Upper lobe of left lung (tissue), 6 donors: ENCODE measurements at regions not wholly inside any gene's neighbourhood (a gene's known extent, or its start where the extent isn't known, plus 50 kb on each side); places are given as distances from the start of the nearest gene placed in this dataset.

Experiments used
- ATAC-seq, 2 donors: fragments of 200-7000 bp; cut with Tn5 transposase; one replicate each; pipeline ENCODE4 v1.9.1; 2022; ENCODE audit warnings: mild to moderate bottlenecking in 2 of 2, moderate library complexity in 2 of 2; ENCODE audit not compliant: low FRiP score in 2 of 2
- DNase-seq, 2 donors: peaks; one replicate each; pipeline ENCODE4 v3.0.0-alpha.2; 2019 to 2020
- H3K27ac ChIP-seq, 4 donors: fragments of 200-600 bp; sonication (generic); one replicate each; pipeline ENCODE4 v1.5.1; 2016 to 2019
- H3K27me3 ChIP-seq, 4 donors: fragments of 200-600 bp; sonication (generic); one replicate each; pipeline ENCODE4 v1.5.1; 2017 to 2019
- H3K36me3 ChIP-seq, 4 donors: fragments of 200-600 bp; sonication (generic); one replicate each; pipeline ENCODE4 v1.5.1; 2016 to 2019
- H3K4me1 ChIP-seq, 4 donors: fragments of 200-600 bp; sonication (generic); one replicate each; pipeline ENCODE4 v1.5.1; 2018 to 2019
- H3K4me3 ChIP-seq, 4 donors: fragments of 200-600 bp; sonication (generic); one replicate each; pipeline ENCODE4 v1.5.1; 2017 to 2019; ENCODE audit warnings: mild to moderate bottlenecking in 2 of 4, moderate library complexity in 1 of 4
- H3K9me3 ChIP-seq, 4 donors: fragments of 200-600 bp; sonication (generic); one replicate each; pipeline ENCODE4 v1.5.1; 2018 to 2019
- EP300 ChIP-seq, 4 donors: sonication (generic); formaldehyde crosslinking; IDR thresholded peaks; one replicate each; pipeline ENCODE4 v1.5.1; 2017; ENCODE audit warnings: antibody characterized with exemption in 4 of 4, control low read depth in 2 of 4
- POLR2A ChIP-seq, 4 donors: fragments of 450-650 bp; IDR thresholded peaks; one replicate each; pipeline ENCODE4 v1.5.1; 2016 to 2017; ENCODE audit warnings: antibody characterized with exemption in 4 of 4, mild to moderate bottlenecking in 2 of 4
- POLR2AphosphoS5 ChIP-seq, 2 donors: sonication (generic); formaldehyde crosslinking; IDR thresholded peaks; one replicate each; pipeline ENCODE4 v1.5.1; 2017; ENCODE audit warnings: antibody characterized with exemption in 2 of 2
- WGBS, 2 donors: methylation state at CpG; one replicate each; pipeline ENCODE4 v1.1.5; 2017 to 2018; 5-methylcytosine and 5-hydroxymethylcytosine counted together
- TF ChIP-seq, protein P1 (sequence below), 6 experiments: fragments of 450-650 bp in 4 of 6; fragments of 200-600 bp in 2 of 6; sonication (generic) in 2 of 6; IDR thresholded peaks; one replicate each; pipeline ENCODE4 v1.5.1; 2016 to 2019; ENCODE audit warnings: antibody characterized with exemption in 6 of 6
- donor health status: DM: no; HTN: no; CAD: no; lungs with moderate emphysema.
- donor health status: DM: no; HTN: yes; CAD: no; lungs with severe emphysema.

- no peaks in the 10 kb centered on the region for H3K36me3 ChIP-seq
- no peaks in the 10 kb centered on the region for H3K4me1 ChIP-seq
- no peak overlapping the region for H3K27ac ChIP-seq
- TF ChIP-seq POLR2A (IDR thresholded peaks at IDR 0.05) = no peak
- no peak for TF ChIP-seq POLR2AphosphoS5 (IDR thresholded peaks at IDR 0.05)
- TF ChIP-seq, protein P1, sequence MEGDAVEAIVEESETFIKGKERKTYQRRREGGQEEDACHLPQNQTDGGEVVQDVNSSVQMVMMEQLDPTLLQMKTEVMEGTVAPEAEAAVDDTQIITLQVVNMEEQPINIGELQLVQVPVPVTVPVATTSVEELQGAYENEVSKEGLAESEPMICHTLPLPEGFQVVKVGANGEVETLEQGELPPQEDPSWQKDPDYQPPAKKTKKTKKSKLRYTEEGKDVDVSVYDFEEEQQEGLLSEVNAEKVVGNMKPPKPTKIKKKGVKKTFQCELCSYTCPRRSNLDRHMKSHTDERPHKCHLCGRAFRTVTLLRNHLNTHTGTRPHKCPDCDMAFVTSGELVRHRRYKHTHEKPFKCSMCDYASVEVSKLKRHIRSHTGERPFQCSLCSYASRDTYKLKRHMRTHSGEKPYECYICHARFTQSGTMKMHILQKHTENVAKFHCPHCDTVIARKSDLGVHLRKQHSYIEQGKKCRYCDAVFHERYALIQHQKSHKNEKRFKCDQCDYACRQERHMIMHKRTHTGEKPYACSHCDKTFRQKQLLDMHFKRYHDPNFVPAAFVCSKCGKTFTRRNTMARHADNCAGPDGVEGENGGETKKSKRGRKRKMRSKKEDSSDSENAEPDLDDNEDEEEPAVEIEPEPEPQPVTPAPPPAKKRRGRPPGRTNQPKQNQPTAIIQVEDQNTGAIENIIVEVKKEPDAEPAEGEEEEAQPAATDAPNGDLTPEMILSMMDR (IDR thresholded peaks at IDR 0.05) = no peak
- TF ChIP-seq EP300 (IDR thresholded peaks at IDR 0.05) = no peak
- H3K4me3 ChIP-seq = no peak overlapping the region
- no peaks in the 10 kb centered on the region for H3K27me3 ChIP-seq
- DNase-seq = no peak
- ATAC-seq = no peak
- 83 to 86% methylated on average over 3 of the region's 3 CpGs for WGBS, 2 donors
- no peaks in the 10 kb centered on the region for H3K9me3 ChIP-seq
Observed at GRCh38 chr14:25488961-25489360, 439.0 kb upstream of the STXBP6 start.

DNA sequence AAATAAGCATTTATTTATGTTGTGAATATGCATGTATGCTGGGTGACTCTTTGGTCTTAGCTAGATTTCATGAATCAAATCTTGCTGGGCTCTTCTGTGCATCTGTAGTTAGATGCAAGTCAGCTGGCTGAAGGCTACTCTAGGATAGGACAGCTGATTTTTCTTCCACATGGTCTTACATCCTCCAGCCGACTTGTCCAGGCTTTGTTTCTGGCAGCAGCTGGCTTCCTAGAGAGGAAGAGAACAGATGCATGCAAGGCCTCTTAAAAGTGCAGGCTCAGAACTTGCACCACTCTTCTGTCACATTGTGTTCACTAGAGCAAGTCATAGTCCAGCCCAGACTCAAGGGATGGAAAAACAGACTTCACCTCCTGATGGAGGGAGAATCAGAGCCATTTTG is 435.4 kb upstream of the STXBP6 start:
- TF ChIP-seq, protein P1 (IDR thresholded peaks at IDR 0.05) = no peak
- TF ChIP-seq POLR2A (IDR thresholded peaks at IDR 0.05) = no peak
- Histone ChIP-seq H3K4me3 (no peak overlapping the region), H3K9me3 (no peaks in the 10 kb centered on the region), H3K4me1 (no peaks in the 10 kb centered on the region), H3K27me3 (no peaks in the 10 kb centered on the region), H3K27ac (no peak overlapping the region), H3K36me3 (no peaks in the 10 kb centered on the region)
- DNase-seq (no peak), ATAC-seq (no peak)
- whole genome bisulfite sequencing, 2 donors = 50 to 56% methylated on average over 1 of the region's 1 CpG

DNA sequence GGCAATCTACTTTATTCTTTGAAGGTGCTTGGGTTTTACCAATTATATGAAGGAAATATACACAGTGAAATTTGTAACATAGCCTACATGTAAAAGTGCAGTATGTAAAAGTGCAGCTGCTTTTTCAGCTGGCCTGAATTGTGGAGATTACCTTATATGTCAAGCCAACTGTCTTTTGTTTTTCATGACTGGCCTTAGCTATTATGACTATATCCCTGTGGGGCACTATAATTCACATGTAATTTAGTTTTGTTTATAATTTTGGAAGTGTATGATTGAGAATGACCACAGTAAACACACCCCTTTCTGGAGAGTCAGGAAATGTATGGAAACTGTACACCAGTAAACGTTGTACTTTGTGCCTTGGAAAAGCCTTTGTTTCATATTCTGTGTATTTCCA is 435.0 kb upstream of the STXBP6 start:
- H3K27ac ChIP-seq = no peak overlapping the region
- TF ChIP-seq POLR2A (IDR thresholded peaks at IDR 0.05) (no peak), POLR2AphosphoS5 (IDR thresholded peaks at IDR 0.05) (no peak), EP300 (IDR thresholded peaks at IDR 0.05) (no peak)
- TF ChIP-seq, protein P1 (IDR thresholded peaks at IDR 0.05) = no peak
- 42 to 46% methylated on average over 1 of the region's 1 CpG for WGBS, 2 donors
- H3K4me3 ChIP-seq = no peak overlapping the region
- H3K4me1 ChIP-seq = no peaks in the 10 kb centered on the region
- no peak for DNase-seq
- no peaks in the 10 kb centered on the region for H3K27me3 ChIP-seq
- ATAC-seq = no peak
- H3K9me3 ChIP-seq = no peaks in the 10 kb centered on the region
- H3K36me3 ChIP-seq = no peaks in the 10 kb centered on the region

GRCh38 chr14:25484235-25484634 is 434.3 kb upstream of the STXBP6 start:
- DNase-seq = no peak

More at GRCh38 chr14:25484235-25484634, 434.3 kb upstream of the STXBP6 start:
- Histone ChIP-seq H3K4me3 (no peak overlapping the region), H3K27me3 (no peaks in the 10 kb centered on the region), H3K9me3 (no peaks in the 10 kb centered on the region), H3K4me1 (no peaks in the 10 kb centered on the region), H3K36me3 (no peaks in the 10 kb centered on the region), H3K27ac (no peak overlapping the region)
- 88 to 95% methylated on average over 1 of the region's 1 CpG for WGBS, 2 donors
- no peak for ATAC-seq
- TF ChIP-seq POLR2AphosphoS5 (IDR thresholded peaks at IDR 0.05) = no peak
- TF ChIP-seq EP300 (IDR thresholded peaks at IDR 0.05) = no peak
- TF ChIP-seq POLR2A (IDR thresholded peaks at IDR 0.05) = no peak
- TF ChIP-seq, protein P1 (IDR thresholded peaks at IDR 0.05) = no peak
